ENCODE measurements at regions not wholly inside any gene's neighbourhood (a gene's known extent, or its start where the extent isn't known, plus 50 kb on each side); places are given as distances from the start of the nearest gene placed in this dataset.

GRCh38 chr10:123562811-123563580, 103.2 kb upstream of the GPR26 start:
- DNase-seq, result no peak

- no peak for DNase-seq
Measured at GRCh38 chr10:123563581-123563855, 102.6 kb upstream of the GPR26 start.

- DNase-seq, result no peak
Measured at GRCh38 chr10:123563994-123564393, 102.2 kb upstream of the GPR26 start.

GRCh38 chr10:123564631-123565030, 101.5 kb upstream of the GPR26 start:
- DNase-seq, result no peak

DNA sequence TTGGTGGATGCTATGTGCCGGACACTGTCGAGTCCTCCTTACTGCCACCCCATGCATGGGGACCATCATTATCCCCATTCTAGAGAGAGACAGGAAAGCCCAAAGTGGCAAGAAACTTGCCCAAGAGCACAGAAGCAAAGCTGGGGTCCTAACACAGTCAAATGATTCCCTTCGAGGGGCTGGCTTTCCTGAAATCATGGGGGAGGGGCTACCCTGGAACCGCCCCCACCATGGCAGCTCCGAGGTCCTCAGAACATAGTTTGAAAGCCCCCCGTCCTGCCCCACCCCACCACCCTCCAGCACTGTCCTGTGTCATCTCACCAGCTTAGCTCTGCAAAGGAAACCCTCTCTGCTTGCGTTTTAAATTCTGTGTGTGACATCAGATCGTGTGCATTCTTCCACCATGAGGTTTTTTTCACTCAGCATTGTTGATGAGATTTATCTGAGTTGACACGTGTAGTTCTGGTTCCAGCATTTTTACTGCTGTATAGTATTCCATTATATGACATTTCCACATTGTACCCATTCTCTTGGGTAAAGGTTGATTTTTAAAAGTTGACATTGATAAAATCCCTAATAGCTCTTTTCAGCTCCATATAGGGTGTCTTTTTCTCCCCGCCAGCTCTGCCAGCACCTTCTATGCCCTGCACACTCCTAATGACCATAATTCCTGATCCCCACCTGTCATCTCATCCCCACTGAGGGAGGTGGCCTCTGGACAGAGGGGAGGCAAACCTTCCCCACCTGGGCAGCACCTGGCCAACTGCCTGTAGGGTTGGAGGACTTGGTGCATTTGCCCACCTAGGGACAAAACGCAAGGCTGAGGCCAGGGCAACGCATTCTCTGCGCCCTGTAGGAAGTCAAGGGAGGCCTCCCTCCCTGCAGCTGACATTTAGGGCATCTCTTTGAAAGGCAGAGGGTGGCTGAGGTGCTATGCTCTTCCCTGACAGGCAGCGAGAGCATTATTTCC, 100.2 kb upstream of the GPR26 start:
- DNase-seq, result no peak

DNA sequence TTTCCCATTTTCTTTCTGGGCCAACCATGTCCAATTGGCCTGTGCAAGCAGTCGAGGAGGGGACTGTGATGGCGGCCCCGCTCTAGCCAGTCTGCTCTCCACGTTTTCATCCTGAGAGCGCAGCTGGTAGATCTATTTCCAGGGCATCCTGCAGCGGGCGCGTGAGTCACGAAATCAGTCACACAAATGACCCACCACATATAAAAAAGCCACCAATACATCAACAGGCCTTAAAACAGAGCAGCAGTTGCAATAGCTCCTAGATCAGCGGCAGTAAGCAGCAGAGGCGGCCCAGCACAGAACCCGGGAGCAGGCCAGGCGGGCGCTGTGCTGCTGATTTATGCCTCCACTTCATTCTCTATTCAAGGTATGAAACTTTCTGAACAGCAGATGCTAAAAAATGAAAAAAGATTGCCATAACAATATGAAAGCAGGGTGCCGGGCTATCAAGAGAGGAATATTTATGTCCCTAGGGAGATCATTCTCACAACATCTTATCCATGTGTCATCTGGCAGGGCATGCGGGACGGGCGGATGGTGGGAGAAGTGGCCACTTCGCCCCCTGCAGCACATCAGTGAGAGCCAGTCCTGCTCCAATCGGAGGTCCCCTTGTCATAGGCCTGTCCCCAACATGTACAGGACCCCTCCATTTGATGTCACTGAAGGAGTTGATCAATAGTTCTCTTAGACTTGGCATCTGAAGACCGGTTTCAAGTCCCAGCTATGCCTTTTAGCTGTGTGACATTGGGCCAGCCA, 98.0 kb upstream of the GPR26 start:
- DNase-seq, result no peak

DNA sequence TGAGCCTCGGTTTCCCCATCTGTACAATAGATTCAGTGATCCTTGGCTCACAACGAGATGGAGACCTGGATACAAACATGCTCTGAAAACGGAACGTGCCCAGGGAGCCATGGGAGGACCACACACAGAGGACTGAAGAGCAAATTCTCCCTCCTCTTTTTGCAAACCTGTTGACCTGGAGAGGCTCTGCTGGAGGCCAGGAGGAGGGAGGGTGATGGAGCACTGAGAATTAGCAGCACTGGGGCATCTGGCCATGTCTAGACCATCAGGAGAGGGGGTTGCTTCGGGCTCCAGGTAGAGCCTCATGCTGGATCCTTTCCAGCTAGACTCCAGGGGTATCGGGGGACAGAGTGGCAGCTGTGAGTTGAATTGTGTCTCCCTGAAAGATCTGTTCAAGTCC, 97.4 kb upstream of the GPR26 start:
- DNase-seq, result no peak

GRCh38 chr10:123569436-123570035, 96.6 kb upstream of the GPR26 start:
- DNase-seq, result no peak

DNA sequence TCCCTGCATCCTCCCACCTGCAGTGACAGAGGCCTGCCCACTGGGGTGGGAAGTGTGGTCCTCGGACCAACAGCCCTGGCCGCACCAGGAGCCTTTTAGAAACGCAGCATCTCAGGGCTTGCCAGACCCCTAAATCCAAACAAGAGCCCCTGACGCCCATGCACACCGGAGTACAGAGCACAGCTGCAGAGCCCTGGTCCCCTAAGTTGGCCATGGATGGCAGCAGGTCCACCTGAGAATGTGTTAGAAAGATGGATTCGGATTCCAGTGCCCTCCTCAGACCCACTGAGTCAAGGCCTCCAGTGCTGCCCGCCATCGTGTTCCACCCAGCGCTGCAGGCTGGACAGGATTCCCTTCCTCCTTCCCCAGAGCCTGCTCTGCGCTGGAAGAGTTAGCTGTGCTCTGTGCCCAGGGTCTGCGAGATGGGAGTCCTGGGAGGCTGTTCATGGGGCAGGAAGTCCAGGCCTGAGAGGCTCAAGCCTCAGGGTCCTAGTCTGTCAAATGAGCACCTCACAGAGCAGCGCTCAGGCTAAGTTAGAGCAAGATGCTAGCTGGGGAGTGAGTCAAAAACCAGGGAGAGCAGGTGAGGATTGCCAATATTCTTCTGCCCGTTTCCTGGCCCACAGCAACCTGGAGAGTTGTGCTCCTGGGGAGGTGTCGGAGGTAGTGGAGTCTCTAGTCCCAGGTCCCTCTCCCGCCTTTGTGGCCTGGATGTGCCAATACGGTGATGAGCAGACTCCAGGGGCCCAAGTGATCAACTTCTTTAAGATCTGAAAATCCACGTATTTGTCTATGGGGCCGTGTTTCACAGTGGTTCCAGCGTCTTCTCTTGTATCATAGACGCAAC, 95.9 kb upstream of the GPR26 start:
- DNase-seq, result no peak

GRCh38 chr10:123570898-123571515, 95.1 kb upstream of the GPR26 start:
- no peak for DNase-seq

GRCh38 chr10:123571978-123572377, 94.2 kb upstream of the GPR26 start:
- DNase-seq, result no peak

DNA sequence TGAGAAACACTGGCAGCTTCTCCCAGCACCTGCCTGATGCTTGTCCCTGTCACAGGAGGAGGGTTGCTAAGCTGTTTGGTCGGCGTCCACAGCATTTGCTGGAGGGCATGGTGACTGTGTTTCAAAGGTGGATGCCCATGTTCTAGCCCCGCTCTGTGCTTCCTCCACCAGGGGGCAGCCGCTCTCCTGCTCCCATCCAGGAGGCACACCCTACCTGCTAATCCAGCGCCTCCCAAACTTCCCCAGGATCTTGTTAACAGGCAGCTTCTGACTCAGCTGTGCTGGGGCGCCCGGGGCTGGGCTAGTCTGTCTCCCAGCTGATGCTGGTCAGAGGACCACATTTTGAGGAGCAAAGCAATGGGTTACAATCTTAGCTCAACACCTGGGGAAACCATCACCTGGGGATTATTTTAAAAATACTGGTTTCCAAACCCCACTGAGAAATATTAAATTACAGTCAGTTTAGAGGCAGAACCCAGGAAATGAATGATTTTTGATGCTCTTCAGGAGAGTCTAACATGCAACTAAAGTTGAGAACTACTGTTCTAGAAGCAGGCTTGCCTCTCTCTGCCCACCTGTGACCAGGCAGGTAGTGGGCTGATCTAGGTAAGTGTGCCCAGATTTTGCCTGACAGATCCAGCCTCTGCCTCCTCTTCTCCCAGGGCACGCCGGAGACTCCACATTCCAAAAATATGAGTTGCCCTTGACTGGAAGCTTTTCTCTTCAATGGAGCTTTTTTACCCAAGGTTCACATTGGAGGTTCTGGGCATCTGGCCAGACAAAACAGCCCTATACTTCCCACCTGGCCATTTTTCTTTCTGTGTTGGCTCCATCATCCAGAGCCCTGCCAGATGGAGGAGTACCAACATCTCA, 92.7 kb upstream of the GPR26 start:
- peak; percentile 8 for DNase-seq

DNA sequence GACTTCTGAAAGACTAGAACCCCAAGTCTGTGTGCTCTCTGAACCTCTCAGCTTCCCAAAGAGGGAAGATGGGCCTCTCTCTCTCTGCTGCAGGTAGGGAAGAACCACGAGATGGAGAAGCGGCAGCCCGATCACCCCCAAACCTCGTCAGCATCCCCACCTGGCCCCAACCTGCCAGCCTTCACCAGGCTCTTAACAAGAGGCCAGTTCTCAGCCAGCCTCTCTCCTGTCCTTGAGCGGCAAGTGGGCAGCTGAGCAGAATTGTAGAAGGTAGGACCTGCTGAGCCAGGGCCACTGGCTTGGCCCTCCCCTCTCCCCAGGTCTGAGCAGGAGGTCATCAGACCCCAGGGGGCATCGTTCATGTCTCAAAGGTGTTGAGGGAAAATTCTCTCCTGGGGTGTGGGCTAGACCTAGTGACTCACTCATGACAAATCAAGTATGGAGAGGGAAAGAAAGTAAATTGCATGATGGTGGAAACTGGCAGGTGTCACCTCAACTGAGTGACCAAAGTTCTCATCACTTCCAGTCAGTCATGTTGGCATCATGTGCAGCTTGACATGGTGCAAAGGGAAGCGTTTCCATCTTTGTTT, 92.0 kb upstream of the GPR26 start:
- DNase-seq, result no peak

- DNase-seq, result no peak
Measured at GRCh38 chr10:123575105-123575504, 91.0 kb upstream of the GPR26 start.

DNA sequence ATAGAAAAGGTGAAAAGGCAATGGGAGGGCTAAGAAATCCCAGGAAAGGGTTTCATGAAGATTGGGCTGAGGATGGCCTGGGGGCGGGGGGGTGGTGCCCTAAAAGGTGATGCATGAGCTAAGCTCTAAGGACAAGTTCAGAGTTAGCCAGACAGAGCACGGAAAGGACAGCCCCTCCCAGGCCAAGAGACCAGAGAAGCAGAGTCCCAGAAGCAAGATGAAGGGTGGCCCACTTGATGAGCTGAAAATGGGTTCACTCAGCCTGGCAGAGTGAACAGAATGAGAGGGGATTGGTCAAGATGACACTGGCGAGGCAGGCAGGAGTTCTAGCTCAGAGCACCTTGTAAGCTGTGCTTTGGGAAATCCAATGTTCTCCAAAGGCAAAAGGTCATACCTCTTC, 89.4 kb upstream of the GPR26 start:
- no peak for DNase-seq

- DNase-seq, result no peak
Measured at GRCh38 chr10:123577921-123578461, 88.2 kb upstream of the GPR26 start.

DNA sequence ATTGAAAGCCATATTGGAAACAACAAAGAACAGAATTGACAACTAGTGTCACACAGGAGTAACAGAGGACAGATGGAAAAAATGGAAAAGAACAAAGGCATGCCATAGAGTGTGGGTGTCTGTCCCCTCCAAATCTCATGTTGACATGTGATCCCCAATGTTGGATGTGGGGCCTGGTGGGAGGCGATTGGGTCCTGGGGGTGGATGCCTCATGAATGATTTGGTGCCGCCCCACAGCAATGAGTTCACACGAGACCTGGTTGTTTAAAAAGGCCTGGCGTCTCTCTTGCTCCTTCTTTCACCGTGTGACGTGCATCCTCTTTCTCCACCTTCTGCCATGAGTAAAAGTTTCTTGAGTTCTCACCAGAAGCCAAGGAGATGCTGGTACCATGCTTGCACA, 87.4 kb upstream of the GPR26 start:
- no peak for DNase-seq

GRCh38 chr10:123579675-123580074, 86.5 kb upstream of the GPR26 start:
- no peak for DNase-seq

GRCh38 chr10:123580426-123580825, 85.7 kb upstream of the GPR26 start:
- no peak for DNase-seq

GRCh38 chr10:123581656-123582055, 84.5 kb upstream of the GPR26 start:
- no peak for DNase-seq
